ENCODE measurements at regions not wholly inside any gene's neighbourhood (a gene's known extent, or its start where the extent isn't known, plus 50 kb on each side); places are given as distances from the start of the nearest gene placed in this dataset.
"Not testable (repeated sequence)": the region's sequence is repeated elsewhere in the genome, so short reads cannot be mapped to it uniquely, and the experiment has no call there.

- peak; percentile 51; the same call in 1 of the 2 replicates for TF ChIP-seq RAD51 (IDR thresholded peaks at IDR 0.05; ENCODE audit: borderline replicate concordance)
- 3% methylated on average over 4 of the region's 4 CpGs for WGBS (ENCODE audit: low lambda C conversion rate)
- H2AFZ ChIP-seq (ENCODE audit: low read length); H3K36me3 ChIP-seq (replicated peaks in 1 of 2; ENCODE audit: control insufficient read depth in 1 of 2, insufficient read depth in 2 of 2, low read length in 2 of 2); ATAC-seq; H3K4me2 ChIP-seq (ENCODE audit: low read depth, low read length); H3K27me3 ChIP-seq (ENCODE audit: control insufficient read depth in 1 of 2, insufficient read depth in 2 of 2, low read length in 2 of 2); H3K4me3 ChIP-seq (replicated peaks in 1 of 3; ENCODE audit: insufficient read depth in 1 of 3, low read depth in 2 of 3, low read length in 3 of 3); FAIRE-seq; H3K9ac ChIP-seq (ENCODE audit: insufficient read depth, low read depth, low read length); H3K9me3 ChIP-seq (ENCODE audit: low read length); intact Hi-C loops (cut with micrococcal nuclease; ENCODE audit: unreplicated experiment); CTCF ChIA-PET (ENCODE audit: low intra/inter-chr PET ratio, low total read pairs); H3K4me1 ChIP-seq (ENCODE audit: insufficient read depth, low read length); H3K27ac ChIP-seq (ENCODE audit: extremely low read length, insufficient read depth, low read length); in situ Hi-C loops (cut with HindIII; ENCODE audit: extremely low pct_ligation_motif_present, low pct_unique_long_range_greater_than_20kb); POLR2A ChIA-PET; DNase-seq (ENCODE audit: low spot score); H3K79me2 ChIP-seq (ENCODE audit: insufficient read depth, low read length); BruUV-seq (replicated peaks); H4K20me1 ChIP-seq (ENCODE audit: insufficient read depth, low read length): not testable (repeated sequence)
Observed at GRCh38 chrX:113154315-113154714, 313.7 kb upstream of the AMOT start.

- CTCF ChIA-PET (ENCODE audit: low intra/inter-chr PET ratio, low total read pairs), result no interaction called here
- Histone ChIP-seq H4K20me1 (ENCODE audit: insufficient read depth, low read length) (no peaks in the 10 kb centered on the region), H3K79me2 (ENCODE audit: insufficient read depth, low read length) (no peaks in the 10 kb centered on the region), H3K9ac (ENCODE audit: insufficient read depth, low read depth, low read length) (no peak overlapping the region), H3K27me3 (ENCODE audit: control insufficient read depth in 1 of 2, insufficient read depth in 2 of 2, low read length in 2 of 2) (no peaks in the 10 kb centered on the region), H3K9me3 (ENCODE audit: low read length) (no peaks in the 10 kb centered on the region), H2AFZ (ENCODE audit: low read length) (no peak overlapping the region), H3K36me3 (replicated peaks in 1 of 2; ENCODE audit: control insufficient read depth in 1 of 2, insufficient read depth in 2 of 2, low read length in 2 of 2) (no peaks in the 10 kb centered on the region), H3K27ac (ENCODE audit: extremely low read length, insufficient read depth, low read length) (no peak overlapping the region), H3K4me2 (ENCODE audit: low read depth, low read length) (no peak overlapping the region), H3K4me1 (ENCODE audit: insufficient read depth, low read length) (no peaks in the 10 kb centered on the region), H3K4me3 (replicated peaks in 1 of 3; ENCODE audit: insufficient read depth in 1 of 3, low read depth in 2 of 3, low read length in 3 of 3) (no peak overlapping the region)
- in situ Hi-C loops (cut with HindIII; ENCODE audit: extremely low pct_ligation_motif_present, low pct_unique_long_range_greater_than_20kb), result no loop called here
- POLR2A ChIA-PET, result no interaction called here
- no TSS peak for BruUV-seq (replicated peaks)
- 0% methylated on average over 1 of the region's 1 CpG for WGBS (ENCODE audit: low lambda C conversion rate)
- FAIRE-seq (no peak), DNase-seq (ENCODE audit: low spot score) (no peak), ATAC-seq (no peak)
- intact Hi-C loops (cut with micrococcal nuclease; ENCODE audit: unreplicated experiment), result no loop called here
- TF ChIP-seq KMT2B (CRISPR knock-in tag; IDR thresholded peaks at IDR 0.05), result no peak
- no peak for TF ChIP-seq NFIC (IDR thresholded peaks at IDR 0.05; ENCODE audit: low read length)
- TF ChIP-seq ZHX2 (IDR thresholded peaks at IDR 0.05; ENCODE audit: low read depth), result no peak
- no peak for TF ChIP-seq ZHX2 (CRISPR knock-in tag; IDR thresholded peaks at IDR 0.05; ENCODE audit: borderline replicate concordance)
- no peak for TF ChIP-seq KAT2B (IDR thresholded peaks at IDR 0.05; ENCODE audit: borderline replicate concordance, low read depth, low read length)
- TF ChIP-seq ZNF737 (CRISPR knock-in tag; IDR thresholded peaks at IDR 0.05; ENCODE audit: borderline replicate concordance), result no peak
- no peak for TF ChIP-seq MYC (CRISPR knock-in tag; IDR thresholded peaks at IDR 0.05; ENCODE audit: borderline replicate concordance)
- no peak for TF ChIP-seq NAIF1 (CRISPR knock-in tag; IDR thresholded peaks at IDR 0.05; ENCODE audit: borderline replicate concordance)
- no peak for TF ChIP-seq ARID2 (CRISPR knock-in tag; IDR thresholded peaks at IDR 0.05; ENCODE audit: borderline replicate concordance)
- no peak for TF ChIP-seq ETV5 (CRISPR knock-in tag; IDR thresholded peaks at IDR 0.05; ENCODE audit: borderline replicate concordance)
- TF ChIP-seq ELK4 (CRISPR knock-in tag; IDR thresholded peaks at IDR 0.05; ENCODE audit: borderline replicate concordance), result no peak
- no peak for TF ChIP-seq ZNF260 (CRISPR knock-in tag; IDR thresholded peaks at IDR 0.05; ENCODE audit: borderline replicate concordance, low read depth)
Observed at GRCh38 chrX:113136836-113137235, 296.2 kb upstream of the AMOT start.
